HuH-7.5 (cell line): ENCODE measurements at regions not wholly inside any gene's neighbourhood (a gene's known extent, or its start where the extent isn't known, plus 50 kb on each side); places are given as distances from the start of the nearest gene placed in this dataset.

Experiments used
- DNase-seq: peaks from one replicate; pipeline ENCODE4 v3.0.0; 2011; ENCODE audit warnings: low spot score

GRCh38 chr3:105032541-105032940 lies 334.2 kb upstream of the ALCAM start:
- no peak for DNase-seq

- DNase-seq, result no peak
These were observed 333.6 kb upstream of the ALCAM start for GRCh38 chr3:105033081-105033480.

GRCh38 chr3:105039004-105039403 lies 327.7 kb upstream of the ALCAM start:
- no peak for DNase-seq

GRCh38 chr3:105040026-105040622 lies 326.6 kb upstream of the ALCAM start:
- no peak for DNase-seq

- no peak for DNase-seq
These were observed 324.1 kb upstream of the ALCAM start for GRCh38 chr3:105042586-105042985.

GRCh38 chr3:105051111-105051510 lies 315.6 kb upstream of the ALCAM start:
- no peak for DNase-seq

- no peak for DNase-seq
These were observed 314.7 kb upstream of the ALCAM start for GRCh38 chr3:105051972-105052371.

GRCh38 chr3:105062853-105063252 lies 303.9 kb upstream of the ALCAM start:
- no peak for DNase-seq

GRCh38 chr3:105065895-105066839 lies 300.5 kb upstream of the ALCAM start:
- DNase-seq, result no peak

GRCh38 chr3:105067361-105067760 lies 299.3 kb upstream of the ALCAM start:
- DNase-seq, result no peak

- DNase-seq, result no peak
These were observed 289.5 kb upstream of the ALCAM start for GRCh38 chr3:105077060-105077822.

GRCh38 chr3:105083945-105084344 lies 282.8 kb upstream of the ALCAM start:
- DNase-seq, result no peak

GRCh38 chr3:105085506-105085905 lies 281.2 kb upstream of the ALCAM start:
- no peak for DNase-seq

- DNase-seq, result no peak
These were observed 273.1 kb upstream of the ALCAM start for GRCh38 chr3:105093371-105094252.

- no peak for DNase-seq
These were observed 272.1 kb upstream of the ALCAM start for GRCh38 chr3:105094588-105094987.

GRCh38 chr3:105096071-105096470 lies 270.6 kb upstream of the ALCAM start:
- DNase-seq, result no peak

- no peak for DNase-seq
These were observed 265.1 kb upstream of the ALCAM start for GRCh38 chr3:105101603-105102002.

GRCh38 chr3:105103139-105103538 lies 263.6 kb upstream of the ALCAM start:
- no peak for DNase-seq

- DNase-seq, result no peak
These were observed 257.9 kb upstream of the ALCAM start for GRCh38 chr3:105108823-105109222.

GRCh38 chr3:105118905-105119304 lies 247.8 kb upstream of the ALCAM start:
- DNase-seq, result no peak

GRCh38 chr3:105119801-105120340 lies 246.8 kb upstream of the ALCAM start:
- no peak for DNase-seq
